HG02571 (cell line): ENCODE measurements at regions not wholly inside any gene's neighbourhood (a gene's known extent, or its start where the extent isn't known, plus 50 kb on each side); places are given as distances from the start of the nearest gene placed in this dataset.
"Not testable (repeated sequence)": the region's sequence is repeated elsewhere in the genome, so short reads cannot be mapped to it uniquely, and the experiment has no call there.

Experiments
- ATAC-seq: cut with Tn5 transposase; IDR thresholded peaks from one replicate; pipeline ENCODE4 v1.9.1; 2021; ENCODE audit warnings: mild to moderate bottlenecking, moderate library complexity; ENCODE audit not compliant: unreplicated experiment

DNA sequence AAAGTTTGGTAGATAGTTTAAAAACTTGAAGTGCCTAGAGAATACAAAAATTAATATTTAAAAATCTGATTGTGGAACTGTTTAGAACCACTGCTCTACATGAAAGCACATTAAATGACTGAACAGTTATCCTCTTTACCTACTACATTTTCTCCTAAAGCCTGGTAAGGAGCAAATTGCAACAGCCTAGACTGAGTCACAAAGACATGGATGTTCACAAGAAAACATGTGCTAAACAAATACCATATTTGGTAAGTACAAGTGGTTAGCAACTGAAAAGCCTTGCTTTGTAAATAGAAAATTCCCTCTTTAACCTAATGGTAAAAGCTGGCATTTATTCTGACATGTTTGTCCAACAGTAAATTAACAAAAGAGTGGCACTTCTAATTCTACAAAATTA, 203.1 kb downstream of the FBXO8 start:
- ATAC-seq = no peak

DNA sequence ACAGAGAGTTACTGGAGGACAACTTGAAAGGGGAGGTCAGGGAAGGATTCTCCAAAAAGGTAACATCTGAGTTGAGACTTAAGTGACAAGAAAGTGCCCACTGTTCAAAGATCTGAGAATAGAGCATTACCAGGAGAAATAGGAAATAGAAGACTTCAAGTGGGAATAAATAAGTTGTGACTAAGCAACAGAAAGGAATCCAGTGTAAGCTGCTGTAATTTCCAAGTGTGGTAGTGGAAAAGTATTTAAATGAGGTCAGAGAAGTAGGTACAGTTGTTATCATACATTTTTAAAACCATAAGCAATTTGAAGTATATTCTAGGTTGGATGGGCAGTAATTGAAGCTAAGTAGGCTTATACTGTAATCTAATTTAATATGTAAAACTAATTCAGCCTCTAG, 211.9 kb downstream of the FBXO8 start:
- no peak for ATAC-seq

- no peak for ATAC-seq
These were observed 213.6 kb downstream of the FBXO8 start for GRCh38 chr4:174069848-174070330.

GRCh38 chr4:174066611-174067205, 216.8 kb downstream of the FBXO8 start:
- no peak for ATAC-seq

- ATAC-seq = no peak
These were observed 220.6 kb downstream of the FBXO8 start for GRCh38 chr4:174062831-174063230.

- no peak for ATAC-seq
These were observed 222.4 kb downstream of the FBXO8 start for GRCh38 chr4:174061026-174061425.

GRCh38 chr4:174058846-174059245, 224.6 kb downstream of the FBXO8 start:
- no peak for ATAC-seq

GRCh38 chr4:174056959-174057358, 226.5 kb downstream of the FBXO8 start:
- ATAC-seq = no peak

DNA sequence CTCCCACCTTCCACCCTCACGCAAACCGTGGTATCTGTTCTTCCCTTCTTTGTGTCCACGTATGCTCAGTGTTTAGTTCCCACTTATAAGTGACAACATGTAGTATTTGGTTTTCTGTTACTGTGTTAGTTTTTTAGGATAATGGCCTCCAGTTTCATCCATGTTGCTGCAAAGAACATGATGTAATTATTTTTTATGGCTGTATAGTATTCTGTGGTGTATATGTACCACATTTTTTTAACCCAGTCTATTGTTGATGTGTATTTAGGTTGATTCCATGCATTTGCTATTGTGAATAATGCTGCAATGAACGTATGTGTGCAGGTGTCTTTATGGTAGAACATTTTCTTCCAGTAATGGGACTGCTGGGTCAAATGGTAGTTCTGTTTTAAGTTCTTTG, 228.1 kb downstream of the FBXO8 start:
- no peak for ATAC-seq

DNA sequence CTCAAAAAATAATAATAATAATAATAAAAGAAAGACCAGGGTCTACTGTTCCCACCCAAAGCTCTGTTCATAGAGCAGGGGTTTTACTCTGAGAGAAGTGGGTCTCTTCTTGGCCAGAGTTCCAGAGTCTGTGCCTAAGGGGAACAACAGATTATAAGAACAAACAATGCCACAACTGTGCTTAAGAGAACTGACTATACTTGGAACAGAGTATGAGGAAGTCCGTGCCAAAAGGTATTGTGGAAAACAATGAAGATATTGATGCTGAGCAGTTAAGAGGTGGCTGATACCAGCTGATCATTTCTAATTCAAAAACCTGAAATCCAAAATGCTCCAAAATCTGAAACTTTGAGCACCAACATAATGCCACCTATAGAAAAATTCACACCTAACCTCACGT, 229.6 kb downstream of the FBXO8 start:
- ATAC-seq = no peak

DNA sequence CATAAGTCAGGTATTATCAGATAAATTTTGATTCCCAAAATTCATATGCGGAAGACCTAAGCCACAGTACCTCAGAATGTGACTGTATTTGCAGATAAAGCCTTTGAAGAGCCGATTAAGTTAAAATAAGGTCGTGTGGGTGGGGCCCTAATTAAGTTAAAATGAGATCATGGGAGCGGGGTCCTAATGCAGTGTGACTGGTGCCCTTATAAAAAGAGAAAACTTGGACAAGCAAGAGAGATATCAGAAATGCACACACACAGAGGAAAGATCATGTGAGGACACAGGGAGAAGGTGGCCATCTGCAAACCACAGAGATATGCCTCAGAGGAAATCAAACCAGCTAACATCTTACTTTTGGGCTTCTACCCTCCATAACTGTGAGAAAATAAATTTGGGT, 236.1 kb downstream of the FBXO8 start:
- ATAC-seq = no peak

DNA sequence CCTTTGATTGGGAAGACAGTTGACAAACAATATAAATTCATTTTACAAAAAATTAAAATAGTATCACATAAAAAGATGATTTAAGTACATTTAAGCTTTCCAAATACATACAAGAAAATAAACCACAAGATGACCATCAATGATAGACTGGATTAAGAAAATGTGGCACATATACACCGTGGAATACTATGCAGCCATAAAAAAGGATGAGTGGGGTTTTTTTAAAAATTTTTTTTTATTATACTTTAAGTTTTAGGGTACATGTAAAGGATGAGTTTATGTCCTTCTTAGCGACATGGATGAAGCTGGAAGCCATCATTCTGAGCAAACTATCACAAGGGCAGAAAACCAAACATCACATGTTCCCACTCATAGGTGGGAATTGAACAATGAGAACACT, 237.6 kb downstream of the FBXO8 start:
- ATAC-seq = not testable (repeated sequence)

DNA sequence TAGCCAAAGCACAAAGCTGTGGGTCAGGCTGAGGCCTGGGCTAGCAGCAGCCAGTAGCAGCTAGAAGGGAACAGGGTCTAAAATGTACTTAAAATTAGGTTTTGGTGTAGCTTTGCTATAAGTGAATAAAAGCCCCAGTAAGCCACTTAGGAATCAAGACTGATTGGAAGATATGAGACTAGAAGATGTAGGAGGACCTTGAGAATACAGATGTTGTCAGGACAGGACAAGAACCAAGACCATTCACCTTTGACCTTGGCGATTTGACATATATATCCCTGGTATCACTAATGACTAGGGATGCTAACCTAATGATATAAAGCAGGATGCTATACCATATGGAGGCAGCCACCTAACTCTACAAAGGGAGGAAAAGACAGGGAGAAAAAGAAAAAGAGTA, 238.1 kb downstream of the FBXO8 start:
- ATAC-seq = no peak

DNA sequence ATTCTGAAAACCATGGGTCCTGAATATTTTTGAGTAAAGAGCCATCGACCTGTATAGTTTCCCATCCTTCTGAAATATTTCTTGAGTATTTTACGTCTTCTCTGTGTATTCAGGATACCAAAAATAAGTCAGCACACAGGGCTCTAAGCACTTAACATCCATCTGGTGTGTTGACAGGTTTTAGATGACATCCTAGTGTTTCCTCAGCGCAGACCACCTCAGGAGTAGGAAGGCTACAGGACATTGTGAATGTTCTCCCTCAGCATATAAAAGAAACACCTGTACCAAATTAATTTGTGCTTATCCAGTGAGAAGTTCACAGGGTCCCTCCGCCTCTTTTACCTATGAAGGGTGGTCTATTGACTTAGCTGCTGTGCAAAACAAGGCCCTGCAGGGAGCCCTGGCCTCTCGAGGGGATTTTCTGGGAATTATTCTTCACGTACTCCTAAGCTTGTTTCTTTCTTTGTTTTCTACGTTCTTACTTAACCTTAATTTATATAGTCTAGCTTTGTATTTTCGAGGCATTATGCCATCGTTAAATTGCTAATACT, 241.8 kb downstream of the FBXO8 start:
- no peak for ATAC-seq

DNA sequence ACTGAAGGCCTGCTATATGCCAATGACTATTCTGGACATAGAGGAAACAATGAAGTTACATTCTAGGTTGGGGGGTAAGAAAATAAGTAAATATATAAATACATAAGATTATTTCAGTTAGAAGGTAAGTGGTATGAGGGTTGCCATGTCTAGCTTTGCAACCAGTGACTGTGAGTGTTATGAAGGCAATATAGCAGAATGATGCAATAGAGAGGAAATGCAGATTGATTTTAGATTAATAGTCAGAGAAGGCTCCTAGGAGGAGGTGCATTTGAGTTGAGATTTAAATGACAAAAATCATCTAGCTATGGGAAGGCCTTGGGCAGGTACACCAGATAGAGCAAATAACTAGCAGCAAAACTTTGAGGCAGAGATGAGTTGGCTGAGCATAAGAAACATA, 243.2 kb downstream of the FBXO8 start:
- ATAC-seq = no peak

GRCh38 chr4:174038481-174038880, 245.0 kb downstream of the FBXO8 start:
- no peak for ATAC-seq

DNA sequence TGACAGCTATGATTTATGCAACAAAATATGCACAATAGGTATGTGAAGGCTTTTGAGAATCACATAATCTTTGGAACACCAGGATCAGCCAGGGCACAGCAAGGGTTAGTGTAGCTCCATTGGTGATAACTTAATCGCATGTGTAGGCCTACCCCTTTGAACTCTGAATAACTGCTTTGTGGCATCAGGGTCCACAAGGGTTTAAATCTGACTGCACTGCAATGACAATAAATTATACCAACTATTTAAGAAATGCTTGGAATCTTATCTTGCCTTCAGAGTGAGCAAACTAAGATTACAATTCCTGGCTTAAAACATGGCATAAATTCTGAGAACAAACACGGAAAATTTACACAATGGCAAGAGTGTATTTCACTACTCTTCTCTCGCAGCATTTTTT, 245.8 kb downstream of the FBXO8 start:
- no peak for ATAC-seq

GRCh38 chr4:174037049-174037448, 246.4 kb downstream of the FBXO8 start:
- no peak for ATAC-seq

DNA sequence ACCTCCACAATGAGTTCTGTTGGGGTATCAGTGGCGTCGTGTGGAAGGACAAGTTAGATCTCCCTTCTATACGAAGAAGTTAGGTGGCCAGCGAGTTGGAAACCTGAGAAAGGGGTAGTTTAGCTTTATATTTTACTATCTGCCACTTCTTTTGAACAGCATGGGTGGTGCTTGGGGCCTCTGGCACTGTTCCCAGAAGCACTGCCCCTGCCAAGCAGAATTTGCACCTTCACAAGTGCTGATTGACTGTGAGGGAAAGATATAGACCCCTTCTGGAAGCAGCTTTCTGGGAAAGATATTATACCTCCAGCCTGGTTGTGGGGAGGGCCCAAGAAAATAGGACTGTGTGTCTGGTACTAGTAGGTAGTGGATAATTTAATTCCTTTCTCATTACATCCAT, 246.9 kb downstream of the FBXO8 start:
- no peak for ATAC-seq

GRCh38 chr4:174036111-174036510, 247.4 kb downstream of the FBXO8 start:
- ATAC-seq = no peak

DNA sequence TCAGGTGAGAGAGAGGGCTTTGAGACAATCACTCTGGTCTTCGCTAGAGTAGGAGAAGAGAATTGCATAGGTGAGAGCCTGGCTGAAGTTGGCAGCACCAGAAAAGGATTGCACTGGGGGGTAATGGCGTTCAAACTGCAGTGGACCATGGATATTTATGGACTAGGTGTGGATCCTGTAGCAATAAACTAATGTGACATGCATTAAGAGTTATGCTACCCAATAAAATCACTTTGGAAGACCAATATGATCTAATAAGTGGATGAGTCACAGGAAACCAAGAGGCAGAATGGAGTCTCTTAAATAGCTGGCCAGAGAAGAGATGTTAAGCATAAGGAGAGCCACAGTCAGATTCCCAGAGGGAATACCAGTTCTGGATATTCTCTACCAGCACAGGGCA, 259.8 kb downstream of the FBXO8 start:
- ATAC-seq = no peak

DNA sequence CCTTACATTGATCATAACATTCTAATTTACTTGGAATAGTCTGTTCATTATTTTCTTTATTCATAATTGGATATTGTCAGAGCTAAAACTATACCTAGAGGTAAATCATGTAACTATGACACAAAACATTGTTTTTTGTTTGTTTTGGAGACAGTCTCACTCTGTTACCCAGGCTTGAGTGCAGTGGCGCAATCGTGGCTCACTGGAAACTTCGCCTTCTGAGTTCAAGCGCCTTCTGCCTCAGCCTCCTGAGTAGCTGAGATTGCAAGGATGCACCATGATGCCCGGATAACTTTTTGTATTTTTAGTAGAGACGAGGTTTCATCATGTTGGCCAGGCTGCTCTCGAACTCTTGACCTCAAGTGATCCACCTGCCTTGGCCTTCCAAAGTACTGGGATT, 265.2 kb downstream of the FBXO8 start:
- ATAC-seq = no peak

- ATAC-seq = no peak
These were observed 267.2 kb downstream of the FBXO8 start for GRCh38 chr4:174016251-174016650.
